Mesothelial cell of epicardium (in vitro differentiated cells): ENCODE measurements at regions not wholly inside any gene's neighbourhood (a gene's known extent, or its start where the extent isn't known, plus 50 kb on each side); places are given as distances from the start of the nearest gene placed in this dataset.

ENCODE experiments used
- DNase-seq, 2 experiments: peaks; one replicate each; pipeline ENCODE4 v3.0.0; 2021; ENCODE audit warnings: low spot score in 2 of 2; ENCODE audit not compliant: unreplicated experiment in 2 of 2
- H3K27ac Mint-ChIP-seq: 2 replicates; pipeline ENCODE4 v1.8.0; 2021; ENCODE audit warnings: mixed read lengths
- H3K27me3 Mint-ChIP-seq: 2 replicates; pipeline ENCODE4 v1.8.0; 2021; ENCODE audit warnings: low read depth, mixed read lengths
- H3K36me3 Mint-ChIP-seq: 2 replicates; pipeline ENCODE4 v1.8.0; 2021; ENCODE audit warnings: mixed read lengths
- H3K4me1 Mint-ChIP-seq: 2 replicates; pipeline ENCODE4 v1.8.0; 2021; ENCODE audit warnings: mixed read lengths
- H3K4me3 Mint-ChIP-seq: 2 replicates; pipeline ENCODE4 v1.8.0; 2021; ENCODE audit warnings: mild to moderate bottlenecking, moderate library complexity, mixed read lengths
- H3K9me3 Mint-ChIP-seq: 2 replicates; pipeline ENCODE4 v1.8.0; 2021; ENCODE audit warnings: mixed read lengths
- TF ChIP-seq, protein P1 (sequence below): fragments of 200-600 bp; sonication (generic); IDR thresholded peaks from one replicate; pipeline ENCODE4 v1.5.0; 2021; ENCODE audit warnings: antibody characterized with exemption; ENCODE audit not compliant: unreplicated experiment

DNA sequence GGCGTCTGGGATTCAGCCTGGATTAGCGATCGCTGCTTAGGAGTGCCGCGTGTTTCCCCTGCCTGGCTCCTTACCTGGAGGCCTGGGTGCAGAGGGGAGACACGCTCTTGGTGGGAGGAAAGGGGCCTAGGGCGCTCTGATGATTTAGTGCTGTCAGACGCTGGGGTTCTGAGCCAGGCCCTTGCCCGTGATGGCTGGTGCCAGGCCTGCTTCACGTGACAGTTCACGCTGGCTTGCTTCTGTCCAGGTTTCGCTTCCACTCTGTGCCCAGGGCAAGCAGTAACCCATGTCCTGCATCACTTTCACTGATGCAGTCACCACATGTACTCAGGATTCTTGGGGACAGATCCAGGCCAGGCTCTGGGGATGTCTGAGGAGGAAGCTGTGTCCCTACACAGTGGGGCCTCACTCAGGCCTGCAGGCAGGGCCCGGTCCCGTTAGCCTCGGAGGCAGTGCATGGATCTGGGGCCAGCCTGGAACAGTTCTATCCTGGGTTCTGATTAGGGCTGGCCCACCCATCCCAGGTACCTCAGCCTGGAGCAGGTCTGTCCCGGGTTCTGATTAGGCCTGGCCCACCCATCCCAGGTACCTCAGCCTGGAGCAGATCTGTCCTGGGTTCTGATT, 1220.9 kb downstream of the BRD1 start:
- no peak for DNase-seq
- Mint-ChIP-seq H3K36me3 (no peaks in the 10 kb centered on the region), H3K27ac (no peak overlapping the region), H3K27me3 (no peaks in the 10 kb centered on the region), H3K4me3 (no peak overlapping the region), H3K4me1 (no peaks in the 10 kb centered on the region), H3K9me3 (peaks cover 8% of the 10 kb centered on the region)
- TF ChIP-seq, protein P1, sequence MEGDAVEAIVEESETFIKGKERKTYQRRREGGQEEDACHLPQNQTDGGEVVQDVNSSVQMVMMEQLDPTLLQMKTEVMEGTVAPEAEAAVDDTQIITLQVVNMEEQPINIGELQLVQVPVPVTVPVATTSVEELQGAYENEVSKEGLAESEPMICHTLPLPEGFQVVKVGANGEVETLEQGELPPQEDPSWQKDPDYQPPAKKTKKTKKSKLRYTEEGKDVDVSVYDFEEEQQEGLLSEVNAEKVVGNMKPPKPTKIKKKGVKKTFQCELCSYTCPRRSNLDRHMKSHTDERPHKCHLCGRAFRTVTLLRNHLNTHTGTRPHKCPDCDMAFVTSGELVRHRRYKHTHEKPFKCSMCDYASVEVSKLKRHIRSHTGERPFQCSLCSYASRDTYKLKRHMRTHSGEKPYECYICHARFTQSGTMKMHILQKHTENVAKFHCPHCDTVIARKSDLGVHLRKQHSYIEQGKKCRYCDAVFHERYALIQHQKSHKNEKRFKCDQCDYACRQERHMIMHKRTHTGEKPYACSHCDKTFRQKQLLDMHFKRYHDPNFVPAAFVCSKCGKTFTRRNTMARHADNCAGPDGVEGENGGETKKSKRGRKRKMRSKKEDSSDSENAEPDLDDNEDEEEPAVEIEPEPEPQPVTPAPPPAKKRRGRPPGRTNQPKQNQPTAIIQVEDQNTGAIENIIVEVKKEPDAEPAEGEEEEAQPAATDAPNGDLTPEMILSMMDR: no peak

GRCh38 chr22:48605856-48606481, 1221.7 kb downstream of the BRD1 start:
- H3K27ac Mint-ChIP-seq: no peak overlapping the region
- H3K4me1 Mint-ChIP-seq: no peaks in the 10 kb centered on the region
- H3K27me3 Mint-ChIP-seq: no peaks in the 10 kb centered on the region
- H3K4me3 Mint-ChIP-seq: no peak overlapping the region
- peaks cover 8% of the 10 kb centered on the region for H3K9me3 Mint-ChIP-seq
- no peaks in the 10 kb centered on the region for H3K36me3 Mint-ChIP-seq
- DNase-seq: no peak
- TF ChIP-seq, protein P1: no peak

DNA sequence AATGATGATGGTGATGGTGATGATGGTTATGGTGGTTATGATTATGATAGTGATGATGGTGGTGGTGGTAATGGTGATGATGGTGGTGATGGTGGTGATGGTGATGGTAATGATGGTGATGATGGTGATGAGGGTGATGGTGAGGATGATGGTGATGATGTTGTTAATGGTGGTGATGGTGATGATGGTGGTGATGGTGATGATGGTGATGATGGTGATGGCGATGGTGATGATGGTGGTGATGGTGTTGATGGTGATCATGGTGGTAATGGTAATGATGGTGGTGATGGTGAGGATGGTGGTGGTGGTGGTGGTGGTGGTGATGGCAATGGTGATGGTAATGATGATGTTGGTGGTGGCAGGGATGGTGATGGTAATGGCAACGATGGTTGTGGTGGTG, 1222.5 kb downstream of the BRD1 start:
- H3K36me3 Mint-ChIP-seq: no peaks in the 10 kb centered on the region
- TF ChIP-seq, protein P1: no peak
- no peak for DNase-seq
- H3K4me3 Mint-ChIP-seq: no peak overlapping the region
- peaks cover 8% of the 10 kb centered on the region for H3K9me3 Mint-ChIP-seq
- no peak overlapping the region for H3K27ac Mint-ChIP-seq
- no peaks in the 10 kb centered on the region for H3K4me1 Mint-ChIP-seq
- no peaks in the 10 kb centered on the region for H3K27me3 Mint-ChIP-seq

- Mint-ChIP-seq H3K4me3 (no peak overlapping the region), H3K27me3 (no peaks in the 10 kb centered on the region), H3K27ac (no peak overlapping the region), H3K4me1 (no peaks in the 10 kb centered on the region), H3K36me3 (no peaks in the 10 kb centered on the region), H3K9me3 (peaks cover 8% of the 10 kb centered on the region)
- TF ChIP-seq, protein P1: no peak
- DNase-seq: no peak
These were observed 1223.9 kb downstream of the BRD1 start for GRCh38 chr22:48603621-48604320.

DNA sequence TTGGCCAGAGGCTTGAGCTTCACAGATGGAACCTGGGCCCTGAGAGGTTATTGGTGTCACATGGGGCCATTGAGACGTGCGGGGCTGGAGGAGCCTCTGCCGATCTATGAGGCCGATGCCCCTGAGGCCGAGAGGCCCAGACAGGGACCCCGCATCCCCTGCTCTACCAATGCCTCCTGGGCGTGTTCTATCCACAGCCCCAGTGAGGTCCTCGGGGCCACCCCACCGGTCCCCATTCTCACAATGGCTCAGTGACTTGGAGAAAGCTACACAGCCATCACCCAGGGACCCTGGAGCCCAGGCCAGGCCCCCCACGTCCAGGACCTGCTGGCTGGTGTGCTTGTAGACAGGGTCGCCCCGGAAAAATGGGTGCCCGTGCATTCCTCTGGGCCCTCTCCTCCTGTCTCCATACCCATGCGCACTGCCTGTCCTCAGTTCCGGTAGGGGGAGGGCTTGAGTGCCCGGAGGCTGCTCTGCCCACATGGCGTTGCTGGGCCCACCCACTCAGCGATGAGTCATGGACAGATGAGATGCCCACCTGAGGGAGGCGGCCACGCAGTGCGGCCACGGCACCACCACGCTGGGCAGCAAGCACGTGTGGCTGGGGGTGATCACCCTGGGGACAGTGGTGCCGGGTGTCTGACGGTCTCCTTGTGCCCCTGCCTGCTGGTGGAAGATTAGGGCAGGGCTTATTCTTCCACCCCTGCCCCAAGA, 1224.7 kb downstream of the BRD1 start:
- Mint-ChIP-seq H3K9me3 (peaks cover 8% of the 10 kb centered on the region), H3K36me3 (no peaks in the 10 kb centered on the region), H3K4me3 (no peak overlapping the region), H3K27ac (no peak overlapping the region), H3K4me1 (no peaks in the 10 kb centered on the region), H3K27me3 (no peaks in the 10 kb centered on the region)
- no peak for DNase-seq
- TF ChIP-seq, protein P1: no peak
